Osteoblast (primary cell): ENCODE measurements at regions not wholly inside any gene's neighbourhood (a gene's known extent, or its start where the extent isn't known, plus 50 kb on each side); places are given as distances from the start of the nearest gene placed in this dataset.

Experiments used
- DNase-seq: peaks from one replicate; pipeline ENCODE4 v3.0.0; 2011; ENCODE audit warnings: low spot score, mixed read lengths; ENCODE audit not compliant: insufficient read length; ENCODE audit errors: missing footprints
- H2AFZ ChIP-seq: 2 replicates; pipeline ENCODE4 v1.6.0; 2011; ENCODE audit warnings: mild to moderate bottlenecking, low read length
- H3K27ac ChIP-seq: 2 replicates; pipeline ENCODE4 v1.5.1; 2011; ENCODE audit warnings: mild to moderate bottlenecking, low read depth, low read length, moderate library complexity
- H3K27me3 ChIP-seq: 2 replicates; pipeline ENCODE4 v1.6.0; 2012; ENCODE audit warnings: mild to moderate bottlenecking, control low read depth, inconsistent platforms, low read length, moderate library complexity; ENCODE audit not compliant: insufficient read depth
- H3K36me3 ChIP-seq: 2 replicates; pipeline ENCODE4 v1.5.1; 2011; ENCODE audit warnings: mild to moderate bottlenecking, low read length, control low read depth, moderate library complexity; ENCODE audit not compliant: insufficient read depth
- H3K4me1 ChIP-seq: 2 replicates; pipeline ENCODE4 v1.5.1; 2011; ENCODE audit warnings: mild to moderate bottlenecking, low read length, control low read depth, moderate library complexity; ENCODE audit not compliant: insufficient read depth
- H3K4me2 ChIP-seq: 2 replicates; pipeline ENCODE4 v1.6.0; 2011; ENCODE audit warnings: mild to moderate bottlenecking, low read length; ENCODE audit not compliant: insufficient read depth
- H3K4me3 ChIP-seq: fragments of 200-600 bp; sonication (generic); 3 replicates; pipeline ENCODE4 v1.5.1; 2012; ENCODE audit warnings: mild to moderate bottlenecking, low read length, inconsistent platforms; ENCODE audit not compliant: insufficient read depth
- H3K79me2 ChIP-seq: 2 replicates; pipeline ENCODE4 v1.6.0; 2012; ENCODE audit warnings: mild to moderate bottlenecking, low read length, control low read depth, inconsistent platforms; ENCODE audit not compliant: insufficient read depth
- H3K9me3 ChIP-seq: 2 replicates; pipeline ENCODE4 v1.5.1; 2011; ENCODE audit warnings: low read depth, low read length, control low read depth
- H4K20me1 ChIP-seq: 2 replicates; pipeline ENCODE4 v1.6.0; 2012; ENCODE audit warnings: mild to moderate bottlenecking, low read length, control low read depth; ENCODE audit not compliant: insufficient read depth
- CTCF ChIP-seq: IDR thresholded peaks from 2 replicates; pipeline ENCODE4 v1.5.1; 2011; ENCODE audit warnings: mild to moderate bottlenecking, low read depth, low read length, moderate library complexity; ENCODE audit errors: extremely low read depth

GRCh38 chr4:103904123-103904522 lies 184.3 kb upstream of the TACR3 start:
- H3K27ac ChIP-seq, result no peak overlapping the region
- no peaks in the 10 kb centered on the region for H3K36me3 ChIP-seq
- no peak overlapping the region for H3K4me3 ChIP-seq
- no peak overlapping the region for H3K4me2 ChIP-seq
- no peak overlapping the region for H2AFZ ChIP-seq
- H3K79me2 ChIP-seq, result no peaks in the 10 kb centered on the region
- TF ChIP-seq CTCF, result no peak
- DNase-seq, result no peak
- H4K20me1 ChIP-seq, result no peaks in the 10 kb centered on the region
- H3K9me3 ChIP-seq, result no peaks in the 10 kb centered on the region
- H3K4me1 ChIP-seq, result no peaks in the 10 kb centered on the region
- H3K27me3 ChIP-seq, result no peaks in the 10 kb centered on the region

- no peaks in the 10 kb centered on the region for H3K9me3 ChIP-seq
- H3K27ac ChIP-seq, result no peak overlapping the region
- H3K79me2 ChIP-seq, result no peaks in the 10 kb centered on the region
- no peak for DNase-seq
- no peaks in the 10 kb centered on the region for H3K4me1 ChIP-seq
- no peaks in the 10 kb centered on the region for H3K27me3 ChIP-seq
- H3K4me2 ChIP-seq, result no peak overlapping the region
- no peak overlapping the region for H3K4me3 ChIP-seq
- H2AFZ ChIP-seq, result no peak overlapping the region
- no peak for TF ChIP-seq CTCF
- no peaks in the 10 kb centered on the region for H3K36me3 ChIP-seq
- no peaks in the 10 kb centered on the region for H4K20me1 ChIP-seq
Measured at GRCh38 chr4:103902730-103903129, 182.9 kb upstream of the TACR3 start.

GRCh38 chr4:103895876-103896465 lies 176.2 kb upstream of the TACR3 start:
- no peak overlapping the region for H3K27ac ChIP-seq
- DNase-seq, result no peak
- no peak overlapping the region for H3K4me2 ChIP-seq
- no peak for TF ChIP-seq CTCF
- no peaks in the 10 kb centered on the region for H3K79me2 ChIP-seq
- no peaks in the 10 kb centered on the region for H3K36me3 ChIP-seq
- H4K20me1 ChIP-seq, result no peaks in the 10 kb centered on the region
- H3K9me3 ChIP-seq, result no peaks in the 10 kb centered on the region
- no peaks in the 10 kb centered on the region for H3K27me3 ChIP-seq
- no peak overlapping the region for H2AFZ ChIP-seq
- H3K4me3 ChIP-seq, result no peak overlapping the region
- H3K4me1 ChIP-seq, result no peaks in the 10 kb centered on the region

- Histone ChIP-seq H3K4me1 (no peaks in the 10 kb centered on the region), H4K20me1 (no peaks in the 10 kb centered on the region), H3K4me2 (no peak overlapping the region), H3K79me2 (no peaks in the 10 kb centered on the region), H3K9me3 (no peaks in the 10 kb centered on the region), H3K27ac (no peak overlapping the region), H3K4me3 (no peak overlapping the region), H2AFZ (no peak overlapping the region), H3K36me3 (no peaks in the 10 kb centered on the region), H3K27me3 (no peaks in the 10 kb centered on the region)
- no peak for TF ChIP-seq CTCF
- DNase-seq, result no peak
Measured at GRCh38 chr4:103892586-103892985, 172.8 kb upstream of the TACR3 start.
